DMS53 (cell line): ENCODE measurements at regions not wholly inside any gene's neighbourhood (a gene's known extent, or its start where the extent isn't known, plus 50 kb on each side); places are given as distances from the start of the nearest gene placed in this dataset.
"Not testable (repeated sequence)": the region's sequence is repeated elsewhere in the genome, so short reads cannot be mapped to it uniquely, and the experiment has no call there.

Experiments used
- DNase-seq: peaks from one replicate; lab custom pipeline; 2025; lab: John Stamatoyannopoulos, UW

GRCh38 chr2:179331061-179331460, 66.4 kb upstream of the SESTD1 start:
- no peak for DNase-seq

- DNase-seq, result no peak
These were observed 57.7 kb upstream of the SESTD1 start for GRCh38 chr2:179322289-179322688.

GRCh38 chr2:179321034-179321433, 56.4 kb upstream of the SESTD1 start:
- DNase-seq, result not testable (repeated sequence)

- not testable (repeated sequence) for DNase-seq
These were observed 50.1 kb upstream of the SESTD1 start for GRCh38 chr2:179314729-179315128.
